ENCODE measurements at regions not wholly inside any gene's neighbourhood (a gene's known extent, or its start where the extent isn't known, plus 50 kb on each side); places are given as distances from the start of the nearest gene placed in this dataset.

GRCh38 chr10:33523236-33523792 lies 188.8 kb upstream of the NRP1 start:
- in situ Hi-C loops (cut with HindIII; ENCODE audit: low pct_unique_long_range_greater_than_20kb, low sequenced_read_pairs), result no loop called here
- DNase-seq (ENCODE audit: low read depth, low spot score), result no peak

GRCh38 chr10:33521904-33522303 lies 187.4 kb upstream of the NRP1 start:
- in situ Hi-C loops (cut with HindIII; ENCODE audit: low pct_unique_long_range_greater_than_20kb, low sequenced_read_pairs), result no loop called here
- no peak for DNase-seq (ENCODE audit: low read depth, low spot score)

- no peak for DNase-seq (ENCODE audit: low read depth, low spot score)
- in situ Hi-C loops (cut with HindIII; ENCODE audit: low pct_unique_long_range_greater_than_20kb, low sequenced_read_pairs), result no loop called here
These were observed 186.6 kb upstream of the NRP1 start for GRCh38 chr10:33521062-33521461.

GRCh38 chr10:33520223-33520622 lies 185.8 kb upstream of the NRP1 start:
- no peak for DNase-seq (ENCODE audit: low read depth, low spot score)
- in situ Hi-C loops (cut with HindIII; ENCODE audit: low pct_unique_long_range_greater_than_20kb, low sequenced_read_pairs), result no loop called here

GRCh38 chr10:33519130-33519860 lies 184.8 kb upstream of the NRP1 start:
- DNase-seq (ENCODE audit: low read depth, low spot score), result peak; percentile 13
- in situ Hi-C loops (cut with HindIII; ENCODE audit: low pct_unique_long_range_greater_than_20kb, low sequenced_read_pairs), result no loop called here

- in situ Hi-C loops (cut with HindIII; ENCODE audit: low pct_unique_long_range_greater_than_20kb, low sequenced_read_pairs), result no loop called here
- DNase-seq (ENCODE audit: low read depth, low spot score), result no peak
These were observed 175.7 kb upstream of the NRP1 start for GRCh38 chr10:33510206-33510605.

GRCh38 chr10:33509231-33509831 lies 174.9 kb upstream of the NRP1 start:
- DNase-seq (ENCODE audit: low read depth, low spot score), result peak; percentile 11
- in situ Hi-C loops (cut with HindIII; ENCODE audit: low pct_unique_long_range_greater_than_20kb, low sequenced_read_pairs), result no loop called here

GRCh38 chr10:33507662-33508425 lies 173.4 kb upstream of the NRP1 start:
- no peak for DNase-seq (ENCODE audit: low read depth, low spot score)
- in situ Hi-C loops (cut with HindIII; ENCODE audit: low pct_unique_long_range_greater_than_20kb, low sequenced_read_pairs), result no loop called here

- in situ Hi-C loops (cut with HindIII; ENCODE audit: low pct_unique_long_range_greater_than_20kb, low sequenced_read_pairs), result no loop called here
- no peak for DNase-seq (ENCODE audit: low read depth, low spot score)
These were observed 172.6 kb upstream of the NRP1 start for GRCh38 chr10:33506838-33507661.

- in situ Hi-C loops (cut with HindIII; ENCODE audit: low pct_unique_long_range_greater_than_20kb, low sequenced_read_pairs), result no loop called here
- no peak for DNase-seq (ENCODE audit: low read depth, low spot score)
These were observed 171.9 kb upstream of the NRP1 start for GRCh38 chr10:33506391-33506790.

GRCh38 chr10:33501161-33501560 lies 166.7 kb upstream of the NRP1 start:
- no peak for DNase-seq (ENCODE audit: low read depth, low spot score)
- in situ Hi-C loops (cut with HindIII; ENCODE audit: low pct_unique_long_range_greater_than_20kb, low sequenced_read_pairs), result no loop called here

GRCh38 chr10:33498391-33498891 lies 164.0 kb upstream of the NRP1 start:
- in situ Hi-C loops (cut with HindIII; ENCODE audit: low pct_unique_long_range_greater_than_20kb, low sequenced_read_pairs), result no loop called here
- DNase-seq (ENCODE audit: low read depth, low spot score), result no peak

GRCh38 chr10:33497338-33497737 lies 162.9 kb upstream of the NRP1 start:
- in situ Hi-C loops (cut with HindIII; ENCODE audit: low pct_unique_long_range_greater_than_20kb, low sequenced_read_pairs), result no loop called here
- no peak for DNase-seq (ENCODE audit: low read depth, low spot score)

- no peak for DNase-seq (ENCODE audit: low read depth, low spot score)
These were observed 161.6 kb upstream of the NRP1 start for GRCh38 chr10:33496096-33496495.

GRCh38 chr10:33494694-33495265 lies 160.3 kb upstream of the NRP1 start:
- no peak for DNase-seq (ENCODE audit: low read depth, low spot score)
- in situ Hi-C loops (cut with HindIII; ENCODE audit: low pct_unique_long_range_greater_than_20kb, low sequenced_read_pairs), result no loop called here

More at GRCh38 chr10:33496096-33496495, 161.6 kb upstream of the NRP1 start:
- in situ Hi-C loops (cut with HindIII; ENCODE audit: low pct_unique_long_range_greater_than_20kb, low sequenced_read_pairs), result no loop called here

GRCh38 chr10:33493978-33494377 lies 159.5 kb upstream of the NRP1 start:
- no peak for DNase-seq (ENCODE audit: low read depth, low spot score)
- in situ Hi-C loops (cut with HindIII; ENCODE audit: low pct_unique_long_range_greater_than_20kb, low sequenced_read_pairs), result no loop called here

- no peak for DNase-seq (ENCODE audit: low read depth, low spot score)
- in situ Hi-C loops (cut with HindIII; ENCODE audit: low pct_unique_long_range_greater_than_20kb, low sequenced_read_pairs), result no loop called here
These were observed 159.0 kb upstream of the NRP1 start for GRCh38 chr10:33493497-33493896.
